CD4-positive, alpha-beta T cell treated with Interleukin-4 for 1 hour (primary cell): ENCODE measurements at regions not wholly inside any gene's neighbourhood (a gene's known extent, or its start where the extent isn't known, plus 50 kb on each side); places are given as distances from the start of the nearest gene placed in this dataset.
"Not testable (repeated sequence)": the region's sequence is repeated elsewhere in the genome, so short reads cannot be mapped to it uniquely, and the experiment has no call there.

Experiments used
- DNase-seq, 2 donors: peaks; one replicate each; pipeline ENCODE4 v3.0.0-alpha.2; 2020 to 2022

GRCh38 chr2:41329040-41329439, 718.8 kb upstream of the PKDCC start:
- no peak for DNase-seq

GRCh38 chr2:41334159-41334558, 713.7 kb upstream of the PKDCC start:
- no peak for DNase-seq

DNA sequence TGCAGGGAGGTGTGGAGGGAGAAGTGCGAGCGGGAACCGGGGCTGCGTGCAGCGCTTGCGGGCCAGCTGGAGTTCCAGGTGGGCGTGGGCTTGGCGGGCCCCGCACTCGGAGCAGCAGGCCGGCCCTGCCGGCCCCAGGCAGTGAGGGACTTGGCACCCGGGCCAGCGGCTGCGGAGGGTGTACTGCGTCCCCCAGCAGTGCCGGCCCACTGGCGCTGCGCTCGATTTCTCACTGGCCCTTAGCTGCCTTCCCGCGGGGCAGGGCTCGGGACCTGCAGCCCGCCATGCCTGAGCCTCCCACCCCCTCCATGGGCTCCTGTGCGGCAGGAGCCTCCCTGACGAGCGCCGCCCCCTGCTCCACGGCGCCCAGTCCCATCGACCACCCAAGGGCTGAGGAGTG, 712.2 kb upstream of the PKDCC start:
- not testable (repeated sequence) for DNase-seq

- DNase-seq, result no peak
Measured at GRCh38 chr2:41337956-41338355, 709.9 kb upstream of the PKDCC start.

DNA sequence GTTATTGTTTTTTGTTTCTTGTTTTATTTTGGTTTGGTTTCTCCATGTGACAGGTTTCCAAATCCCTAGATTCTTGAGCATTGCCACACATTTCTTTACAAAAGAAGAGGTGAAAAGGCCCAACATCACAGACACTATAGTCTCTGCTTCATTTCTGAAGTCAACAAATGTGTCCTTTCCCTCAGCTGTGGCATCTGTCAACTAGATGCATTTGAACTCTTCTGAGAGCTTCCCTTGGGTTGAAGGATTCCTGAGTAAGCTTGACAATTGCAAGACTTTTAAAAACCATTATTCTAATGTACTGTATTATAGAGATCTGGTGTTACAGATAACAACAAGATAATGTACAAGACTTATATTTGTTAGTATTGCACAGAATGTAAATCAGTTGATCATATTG, 703.3 kb upstream of the PKDCC start:
- DNase-seq, result no peak

- DNase-seq, result no peak
Measured at GRCh38 chr2:41353060-41353459, 694.8 kb upstream of the PKDCC start.

DNA sequence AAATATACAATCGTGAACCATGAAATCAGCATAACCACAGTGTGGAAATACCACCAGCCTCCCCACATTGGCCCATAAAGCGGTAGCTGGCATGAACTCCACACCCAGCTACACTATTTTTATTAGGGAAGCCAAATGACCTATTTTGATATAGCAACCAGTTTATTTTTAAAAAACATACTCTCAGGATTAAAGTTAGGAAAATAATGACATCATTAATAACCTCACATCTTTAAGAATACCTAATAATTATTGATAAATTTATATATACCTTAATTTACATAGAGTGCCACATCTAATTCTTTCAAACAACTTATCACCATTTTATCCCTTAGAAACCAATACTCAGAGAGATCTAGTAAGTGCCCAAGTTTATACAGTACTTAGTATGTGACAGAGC, 692.0 kb upstream of the PKDCC start:
- DNase-seq, result no peak

GRCh38 chr2:41364842-41365241, 683.0 kb upstream of the PKDCC start:
- no peak for DNase-seq

GRCh38 chr2:41375901-41376300, 671.9 kb upstream of the PKDCC start:
- DNase-seq, result no peak

GRCh38 chr2:41377837-41378236, 670.0 kb upstream of the PKDCC start:
- no peak for DNase-seq

DNA sequence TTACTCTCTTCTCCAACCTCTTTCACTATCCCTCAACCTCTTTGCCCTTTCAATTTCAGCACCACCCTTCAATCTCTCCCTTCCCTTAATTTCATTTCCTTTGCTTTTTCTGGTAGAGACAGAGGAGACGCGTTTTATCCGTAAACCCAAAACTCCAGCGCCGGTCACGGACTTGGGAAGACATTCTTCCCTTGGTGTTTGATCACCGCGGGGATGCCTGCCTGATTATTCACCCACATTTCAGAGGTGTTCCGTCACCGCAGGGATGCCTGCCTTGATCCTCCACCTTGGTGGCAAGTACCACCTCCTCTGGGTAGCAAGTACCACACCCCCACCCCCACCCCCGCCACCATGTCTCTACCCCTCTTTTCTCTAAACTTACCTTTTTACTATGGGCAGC, 669.4 kb upstream of the PKDCC start:
- DNase-seq, result no peak

GRCh38 chr2:41379496-41380221, 668.2 kb upstream of the PKDCC start:
- DNase-seq, result no peak

DNA sequence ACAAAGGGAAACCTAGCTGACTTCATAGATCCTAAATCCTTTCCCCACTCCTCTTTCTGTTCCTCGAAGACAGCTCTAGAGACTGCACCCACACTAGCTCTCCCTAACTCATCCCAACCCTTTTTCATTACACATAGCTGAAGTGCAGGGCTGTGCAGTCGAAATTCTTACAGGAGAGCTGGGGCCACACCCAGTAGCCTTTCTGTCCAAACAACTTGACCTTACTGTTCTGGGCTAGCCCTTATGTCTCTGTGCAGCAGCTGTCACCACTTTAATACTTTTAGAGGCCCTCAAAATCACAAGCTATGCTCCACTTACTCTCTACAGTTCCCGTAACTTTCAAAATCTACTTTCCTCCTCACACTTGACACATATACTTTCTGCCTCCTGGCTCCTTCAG, 666.1 kb upstream of the PKDCC start:
- no peak for DNase-seq

- DNase-seq, result no peak
Measured at GRCh38 chr2:41387519-41387918, 660.3 kb upstream of the PKDCC start.

- DNase-seq, result no peak
Measured at GRCh38 chr2:41393621-41394020, 654.2 kb upstream of the PKDCC start.

DNA sequence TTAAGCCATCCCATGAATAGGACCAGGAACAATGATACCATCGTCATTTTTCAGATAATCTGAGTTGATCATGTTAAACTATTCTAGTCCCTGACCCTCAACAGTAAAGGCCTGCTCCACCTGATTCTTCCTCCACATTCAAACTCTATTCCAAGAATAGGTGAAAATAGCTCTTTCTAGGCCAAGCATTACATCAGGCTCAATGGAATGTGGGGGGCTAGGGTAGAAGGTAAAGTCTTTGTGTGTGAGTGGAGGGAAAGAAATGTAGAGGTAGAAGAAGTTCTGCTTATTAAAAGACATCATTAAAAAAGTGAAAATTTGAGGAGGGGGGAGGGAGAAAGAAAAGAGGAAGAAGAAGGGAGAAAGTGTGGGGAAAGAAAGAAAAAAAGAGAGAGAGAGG, 653.3 kb upstream of the PKDCC start:
- DNase-seq, result no peak

- no peak for DNase-seq
Measured at GRCh38 chr2:41395692-41396091, 652.1 kb upstream of the PKDCC start.

- DNase-seq, result no peak
Measured at GRCh38 chr2:41399437-41400087, 648.3 kb upstream of the PKDCC start.

DNA sequence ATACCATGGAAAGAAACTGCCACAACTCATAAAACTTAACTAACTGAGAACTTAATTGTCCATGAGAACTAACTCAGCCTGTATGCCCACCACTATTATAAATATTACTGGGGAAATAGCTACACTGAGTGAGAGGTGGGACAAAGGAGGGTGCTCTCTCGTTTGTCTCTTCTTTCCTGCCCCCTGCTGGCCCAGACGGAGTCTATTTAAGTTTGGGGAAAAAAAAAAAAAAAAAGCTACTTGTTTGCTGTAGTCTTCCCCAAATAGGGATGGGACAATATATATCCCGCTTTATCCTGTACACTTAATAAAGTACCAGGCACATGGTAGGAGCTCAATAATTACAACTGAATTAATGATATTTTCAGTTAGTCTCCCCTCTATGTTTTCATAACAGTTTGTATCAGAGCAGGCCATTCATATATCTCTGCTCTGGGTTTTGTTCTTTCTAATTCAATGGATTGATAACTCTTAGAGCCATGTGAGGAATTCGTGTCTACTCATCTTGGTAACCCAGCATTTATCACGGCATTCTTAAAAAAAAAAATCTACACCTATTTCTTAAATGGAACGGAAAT, 647.6 kb upstream of the PKDCC start:
- DNase-seq, result no peak

- DNase-seq, result no peak
Measured at GRCh38 chr2:41405441-41405840, 642.4 kb upstream of the PKDCC start.

GRCh38 chr2:41409328-41409727, 638.5 kb upstream of the PKDCC start:
- no peak for DNase-seq

DNA sequence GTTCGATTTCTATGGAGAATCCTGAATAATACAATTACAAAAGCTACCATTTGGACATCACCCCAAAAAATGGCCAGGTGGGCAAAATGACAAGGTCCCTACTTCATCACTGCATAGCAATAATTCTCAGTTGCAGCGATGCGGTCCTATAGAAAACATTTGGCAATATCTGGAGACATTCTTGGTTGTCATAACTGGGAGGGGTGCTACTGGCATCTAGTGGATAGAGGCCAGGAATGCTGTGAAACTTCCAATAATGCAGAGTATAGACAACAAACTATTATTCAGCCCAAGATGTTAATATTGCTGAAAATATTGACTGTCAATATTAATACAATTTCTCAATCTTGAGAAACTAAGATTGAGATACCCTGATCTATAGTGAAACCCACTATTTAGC, 637.8 kb upstream of the PKDCC start:
- no peak for DNase-seq

- DNase-seq, result no peak
Measured at GRCh38 chr2:41413813-41414485, 633.9 kb upstream of the PKDCC start.
